Ascending aorta (tissue), 2 donors: ENCODE measurements at regions not wholly inside any gene's neighbourhood (a gene's known extent, or its start where the extent isn't known, plus 50 kb on each side); places are given as distances from the start of the nearest gene placed in this dataset.
"Not testable (repeated sequence)": the region's sequence is repeated elsewhere in the genome, so short reads cannot be mapped to it uniquely, and the experiment has no call there.

Experiments
- DNase-seq, 2 donors: peaks; one replicate each; pipeline ENCODE4 v3.0.0-alpha.2; 2019; ENCODE audit warnings: low spot score in 2 of 2
- H3K27ac ChIP-seq, 2 donors: fragments of 200-600 bp; sonication (generic); one replicate each; pipeline ENCODE4 v1.5.1; 2016 to 2017; ENCODE audit warnings: mild to moderate bottlenecking in 1 of 2
- H3K27me3 ChIP-seq: fragments of 200-600 bp; sonication (generic); one replicate; pipeline ENCODE4 v1.5.1; 2017
- H3K36me3 ChIP-seq, 2 donors: fragments of 200-600 bp; sonication (generic); one replicate each; pipeline ENCODE4 v1.5.1; 2016
- H3K4me1 ChIP-seq, 2 donors: fragments of 200-600 bp; sonication (generic); one replicate each; pipeline ENCODE4 v1.5.1; 2016 to 2017; ENCODE audit warnings: mild to moderate bottlenecking in 1 of 2
- H3K4me3 ChIP-seq, 2 donors: fragments of 200-600 bp; sonication (generic); one replicate each; pipeline ENCODE4 v1.5.1; 2016 to 2017; ENCODE audit warnings: mild to moderate bottlenecking in 1 of 2
- H3K9me3 ChIP-seq, 2 donors: fragments of 200-600 bp; sonication (generic); one replicate each; pipeline ENCODE4 v1.5.1; 2016
- intact Hi-C: fragments of 100-400 bp; cut with DNase I; formaldehyde crosslinking; loops from one replicate; pipeline ENCODE4 v1.15.1; 2023
- TF ChIP-seq, protein P1 (sequence below), 3 experiments: fragments of 200-600 bp in 2 of 3; fragments of 450-650 bp in 1 of 3; sonication (generic) in 2 of 3; IDR thresholded peaks; one replicate each; pipeline ENCODE4 v1.5.1; 2016 to 2019; ENCODE audit warnings: antibody characterized with exemption in 3 of 3, mild to moderate bottlenecking in 1 of 3, moderate library complexity in 1 of 3

DNA sequence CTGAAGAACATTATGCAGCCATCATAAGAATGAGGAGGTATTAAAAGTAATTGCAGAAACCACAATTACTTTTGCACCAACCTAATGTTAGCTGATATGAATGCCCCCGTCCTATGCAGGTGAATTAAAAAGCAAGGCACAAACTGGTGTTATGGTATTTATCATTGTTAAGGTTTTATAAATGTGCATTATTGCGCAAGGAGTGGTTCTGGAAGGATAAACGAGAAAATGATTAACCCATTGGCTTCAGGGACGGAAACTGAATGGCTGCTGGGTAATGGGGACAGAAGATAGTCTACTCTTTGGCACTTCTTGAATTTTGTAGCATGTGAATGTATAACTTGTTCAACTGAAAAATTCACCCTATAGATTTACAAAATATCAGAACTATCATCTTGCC is 148.6 kb upstream of the SALL4 start:
- Histone ChIP-seq H3K4me3 (no peak overlapping the region), H3K27me3 (no peaks in the 10 kb centered on the region), H3K4me1 (no peaks in the 10 kb centered on the region), H3K27ac (no peak overlapping the region), H3K36me3 (no peaks in the 10 kb centered on the region), H3K9me3 (no peaks in the 10 kb centered on the region)
- TF ChIP-seq, protein P1, sequence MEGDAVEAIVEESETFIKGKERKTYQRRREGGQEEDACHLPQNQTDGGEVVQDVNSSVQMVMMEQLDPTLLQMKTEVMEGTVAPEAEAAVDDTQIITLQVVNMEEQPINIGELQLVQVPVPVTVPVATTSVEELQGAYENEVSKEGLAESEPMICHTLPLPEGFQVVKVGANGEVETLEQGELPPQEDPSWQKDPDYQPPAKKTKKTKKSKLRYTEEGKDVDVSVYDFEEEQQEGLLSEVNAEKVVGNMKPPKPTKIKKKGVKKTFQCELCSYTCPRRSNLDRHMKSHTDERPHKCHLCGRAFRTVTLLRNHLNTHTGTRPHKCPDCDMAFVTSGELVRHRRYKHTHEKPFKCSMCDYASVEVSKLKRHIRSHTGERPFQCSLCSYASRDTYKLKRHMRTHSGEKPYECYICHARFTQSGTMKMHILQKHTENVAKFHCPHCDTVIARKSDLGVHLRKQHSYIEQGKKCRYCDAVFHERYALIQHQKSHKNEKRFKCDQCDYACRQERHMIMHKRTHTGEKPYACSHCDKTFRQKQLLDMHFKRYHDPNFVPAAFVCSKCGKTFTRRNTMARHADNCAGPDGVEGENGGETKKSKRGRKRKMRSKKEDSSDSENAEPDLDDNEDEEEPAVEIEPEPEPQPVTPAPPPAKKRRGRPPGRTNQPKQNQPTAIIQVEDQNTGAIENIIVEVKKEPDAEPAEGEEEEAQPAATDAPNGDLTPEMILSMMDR (IDR thresholded peaks at IDR 0.05): no peak
- no peak for DNase-seq
- intact Hi-C loops: no loop called here

- TF ChIP-seq, protein P1 (IDR thresholded peaks at IDR 0.05): no peak
- intact Hi-C loops: no loop called here
- Histone ChIP-seq H3K27ac (no peak overlapping the region), H3K27me3 (no peaks in the 10 kb centered on the region), H3K4me1 (no peaks in the 10 kb centered on the region), H3K36me3 (no peaks in the 10 kb centered on the region), H3K4me3 (no peak overlapping the region), H3K9me3 (no peaks in the 10 kb centered on the region)
- no peak for DNase-seq
Observed at GRCh38 chr20:51946586-51946985, 144.3 kb upstream of the SALL4 start.

- H3K4me1 ChIP-seq: no peaks in the 10 kb centered on the region
- no peaks in the 10 kb centered on the region for H3K27me3 ChIP-seq
- DNase-seq: no peak
- H3K27ac ChIP-seq: no peak overlapping the region
- H3K36me3 ChIP-seq: no peaks in the 10 kb centered on the region
- TF ChIP-seq, protein P1 (IDR thresholded peaks at IDR 0.05): no peak
- no peaks in the 10 kb centered on the region for H3K9me3 ChIP-seq
- H3K4me3 ChIP-seq: no peak overlapping the region
- intact Hi-C loops: no loop called here
Observed at GRCh38 chr20:51945881-51946280, 143.6 kb upstream of the SALL4 start.

DNA sequence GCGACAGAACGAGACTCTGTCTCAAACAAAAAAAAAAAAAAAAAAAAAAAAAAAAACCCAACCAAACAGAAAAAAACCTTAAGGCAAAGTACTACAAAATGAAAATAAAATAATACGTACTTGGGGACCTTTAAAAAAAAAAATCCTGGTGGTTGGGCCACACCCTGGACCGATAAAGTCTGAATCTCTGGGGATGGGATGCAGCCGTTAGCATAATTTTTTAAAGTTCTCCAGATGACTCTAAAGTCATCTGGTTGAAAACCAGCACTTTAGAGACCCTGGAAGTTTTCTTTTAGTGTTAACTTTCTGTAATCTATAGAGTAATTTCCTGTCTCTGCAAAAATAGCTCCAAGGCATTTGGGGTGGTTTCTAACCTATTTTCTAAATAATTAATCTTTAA is 142.9 kb upstream of the SALL4 start:
- Histone ChIP-seq H3K9me3 (no peaks in the 10 kb centered on the region), H3K4me1 (no peaks in the 10 kb centered on the region), H3K36me3 (no peaks in the 10 kb centered on the region), H3K27ac (no peak overlapping the region), H3K4me3 (no peak overlapping the region), H3K27me3 (no peaks in the 10 kb centered on the region)
- TF ChIP-seq, protein P1 (IDR thresholded peaks at IDR 0.05): no peak
- intact Hi-C loops: no loop called here
- DNase-seq: no peak

DNA sequence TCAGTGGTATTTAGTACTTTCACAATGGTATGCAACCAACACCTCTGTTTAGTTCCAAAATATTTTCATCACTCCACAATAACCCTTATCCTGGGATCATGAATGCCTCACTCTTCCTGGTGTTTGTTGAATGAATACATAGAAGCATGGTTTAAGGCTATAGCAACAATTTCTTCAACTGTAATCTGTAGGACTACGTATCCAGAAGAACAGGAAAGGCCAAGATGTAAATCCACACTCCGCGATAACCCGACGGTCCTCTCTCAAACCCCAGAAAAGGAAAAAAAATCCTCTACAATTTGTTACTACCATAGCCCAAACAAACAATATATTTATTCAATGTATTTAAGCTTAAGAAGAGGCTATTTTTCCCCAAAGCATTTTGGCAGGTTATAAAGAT is 141.4 kb upstream of the SALL4 start:
- DNase-seq: no peak
- intact Hi-C loops: no loop called here
- Histone ChIP-seq H3K27me3 (no peaks in the 10 kb centered on the region), H3K36me3 (no peaks in the 10 kb centered on the region), H3K4me1 (no peaks in the 10 kb centered on the region), H3K4me3 (no peak overlapping the region), H3K27ac (no peak overlapping the region), H3K9me3 (no peaks in the 10 kb centered on the region)
- TF ChIP-seq, protein P1 (IDR thresholded peaks at IDR 0.05): no peak

DNA sequence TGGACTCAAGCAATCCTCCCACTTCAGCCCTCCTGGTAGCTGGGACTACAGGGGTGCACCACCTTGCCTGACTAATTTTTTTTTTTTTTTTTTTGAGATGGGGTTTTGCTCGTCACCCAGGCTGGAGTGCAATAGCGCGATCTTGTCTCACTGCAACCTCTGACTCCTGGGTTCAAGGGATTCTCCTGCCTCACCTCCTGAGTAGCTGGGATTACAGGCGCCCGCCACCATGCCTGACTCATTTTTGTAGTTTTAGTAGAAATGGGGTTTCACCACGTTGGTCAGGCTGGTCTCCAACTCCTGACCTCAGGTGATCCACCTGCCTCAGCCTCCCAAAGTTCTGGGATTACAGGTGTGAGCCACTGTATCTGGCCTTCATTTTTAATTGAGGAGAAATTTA is 141.0 kb upstream of the SALL4 start:
- H3K4me3 ChIP-seq, H3K36me3 ChIP-seq, H3K9me3 ChIP-seq, intact Hi-C loops, H3K4me1 ChIP-seq, DNase-seq, H3K27ac ChIP-seq, H3K27me3 ChIP-seq: not testable (repeated sequence)
